ENCODE measurements at regions not wholly inside any gene's neighbourhood (a gene's known extent, or its start where the extent isn't known, plus 50 kb on each side); places are given as distances from the start of the nearest gene placed in this dataset.

- no peak for TF ChIP-seq CTCF (IDR thresholded peaks at IDR 0.05; ENCODE audit: insufficient read depth, low read length, severe bottlenecking)
Observed at GRCh38 chr13:47508527-47509228, 492.4 kb downstream of the SUCLA2 start.

GRCh38 chr13:47503475-47503874 is 497.6 kb downstream of the SUCLA2 start:
- no peak for TF ChIP-seq CTCF (IDR thresholded peaks at IDR 0.05; ENCODE audit: insufficient read depth, low read length, severe bottlenecking)
- Histone ChIP-seq H3K4me3 (ENCODE audit: low read depth, low read length) (no peak overlapping the region), H3K36me3 (ENCODE audit: control insufficient read depth, insufficient read depth, low read length) (no peaks in the 10 kb centered on the region), H3K27me3 (ENCODE audit: control insufficient read depth, insufficient read depth, low read length) (no peaks in the 10 kb centered on the region)
- DNase-seq (ENCODE audit: low read depth) (no peak), FAIRE-seq (no peak)

More at GRCh38 chr13:47508527-47509228, 492.4 kb downstream of the SUCLA2 start:
- FAIRE-seq (no peak), DNase-seq (ENCODE audit: low read depth) (peak; percentile 18)
- H3K27me3 ChIP-seq (ENCODE audit: control insufficient read depth, insufficient read depth, low read length), result no peaks in the 10 kb centered on the region
- H3K4me3 ChIP-seq (ENCODE audit: low read depth, low read length), result no peak overlapping the region
- H3K36me3 ChIP-seq (ENCODE audit: control insufficient read depth, insufficient read depth, low read length), result no peaks in the 10 kb centered on the region

- H3K36me3 ChIP-seq (ENCODE audit: control insufficient read depth, insufficient read depth, low read length), result no peaks in the 10 kb centered on the region
- TF ChIP-seq CTCF (IDR thresholded peaks at IDR 0.05; ENCODE audit: insufficient read depth, low read length, severe bottlenecking), result no peak
- no peak for DNase-seq (ENCODE audit: low read depth)
- FAIRE-seq, result no peak
- H3K4me3 ChIP-seq (ENCODE audit: low read depth, low read length), result no peak overlapping the region
- no peaks in the 10 kb centered on the region for H3K27me3 ChIP-seq (ENCODE audit: control insufficient read depth, insufficient read depth, low read length)
Observed at GRCh38 chr13:47502166-47502565, 498.9 kb downstream of the SUCLA2 start.

- no peak for TF ChIP-seq CTCF (IDR thresholded peaks at IDR 0.05; ENCODE audit: insufficient read depth, low read length, severe bottlenecking)
Observed at GRCh38 chr13:47499358-47500150, 501.5 kb downstream of the SUCLA2 start.

GRCh38 chr13:47484548-47484947 is 516.5 kb downstream of the SUCLA2 start:
- peak; percentile 62 for DNase-seq (ENCODE audit: low read depth)

More at GRCh38 chr13:47499358-47500150, 501.5 kb downstream of the SUCLA2 start:
- FAIRE-seq, result no peak
- Histone ChIP-seq H3K27me3 (ENCODE audit: control insufficient read depth, insufficient read depth, low read length) (no peaks in the 10 kb centered on the region), H3K36me3 (ENCODE audit: control insufficient read depth, insufficient read depth, low read length) (no peaks in the 10 kb centered on the region), H3K4me3 (ENCODE audit: low read depth, low read length) (no peak overlapping the region)
- peak; percentile 79 for DNase-seq (ENCODE audit: low read depth)

More at GRCh38 chr13:47484548-47484947, 516.5 kb downstream of the SUCLA2 start:
- Histone ChIP-seq H3K27me3 (ENCODE audit: control insufficient read depth, insufficient read depth, low read length) (no peaks in the 10 kb centered on the region), H3K36me3 (ENCODE audit: control insufficient read depth, insufficient read depth, low read length) (no peaks in the 10 kb centered on the region), H3K4me3 (ENCODE audit: low read depth, low read length) (no peak overlapping the region)
- no peak for FAIRE-seq
- no peak for TF ChIP-seq CTCF (IDR thresholded peaks at IDR 0.05; ENCODE audit: insufficient read depth, low read length, severe bottlenecking)
